GM12892 (cell line): ENCODE measurements at regions not wholly inside any gene's neighbourhood (a gene's known extent, or its start where the extent isn't known, plus 50 kb on each side); places are given as distances from the start of the nearest gene placed in this dataset.

ENCODE experiments used
- POLR2A ChIP-seq: IDR thresholded peaks from 2 replicates; pipeline ENCODE4 v1.6.1; 2011; ENCODE audit warnings: low read depth, low read length, control low read depth
- POLR2AphosphoS5 ChIP-seq: IDR thresholded peaks from 2 replicates; pipeline ENCODE4 v1.6.1; 2011; ENCODE audit warnings: low read depth, low read length, control low read depth
- TAF1 ChIP-seq: IDR thresholded peaks from 2 replicates; pipeline ENCODE4 v1.6.1; 2011; ENCODE audit warnings: low read depth, mild to moderate bottlenecking, control low read depth, low read length, borderline replicate concordance

GRCh38 chr6:164523087-164523654, 786.2 kb downstream of the C6orf118 start:
- TF ChIP-seq TAF1 (no peak), POLR2A (no peak), POLR2AphosphoS5 (no peak)
